GM21515 (cell line): ENCODE measurements at regions not wholly inside any gene's neighbourhood (a gene's known extent, or its start where the extent isn't known, plus 50 kb on each side); places are given as distances from the start of the nearest gene placed in this dataset.
"Not testable (repeated sequence)": the region's sequence is repeated elsewhere in the genome, so short reads cannot be mapped to it uniquely, and the experiment has no call there.

Experiments
- ATAC-seq: cut with Tn5 transposase; IDR thresholded peaks from one replicate; pipeline ENCODE4 v1.9.1; 2021; ENCODE audit not compliant: unreplicated experiment

DNA sequence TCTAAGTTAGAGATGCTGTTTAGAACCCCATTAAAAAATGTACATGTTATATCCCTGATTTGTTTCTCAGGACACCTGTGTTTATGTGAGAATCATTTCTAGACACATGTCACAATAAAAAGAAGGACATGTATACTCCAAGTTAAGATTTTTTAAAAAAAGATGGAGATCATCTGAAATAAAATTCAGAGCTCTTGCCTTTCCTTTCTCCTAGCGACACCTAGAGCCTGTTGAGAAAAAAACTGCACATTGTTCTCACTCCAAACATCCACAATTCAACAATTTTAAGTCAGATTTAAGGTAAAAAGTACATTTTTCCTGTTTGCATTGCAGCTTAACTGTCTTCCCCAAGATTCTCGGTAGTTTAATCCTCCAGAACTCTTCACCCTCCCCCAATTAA is 171.8 kb downstream of the ATP6V0E2 start:
- not testable (repeated sequence) for ATAC-seq

DNA sequence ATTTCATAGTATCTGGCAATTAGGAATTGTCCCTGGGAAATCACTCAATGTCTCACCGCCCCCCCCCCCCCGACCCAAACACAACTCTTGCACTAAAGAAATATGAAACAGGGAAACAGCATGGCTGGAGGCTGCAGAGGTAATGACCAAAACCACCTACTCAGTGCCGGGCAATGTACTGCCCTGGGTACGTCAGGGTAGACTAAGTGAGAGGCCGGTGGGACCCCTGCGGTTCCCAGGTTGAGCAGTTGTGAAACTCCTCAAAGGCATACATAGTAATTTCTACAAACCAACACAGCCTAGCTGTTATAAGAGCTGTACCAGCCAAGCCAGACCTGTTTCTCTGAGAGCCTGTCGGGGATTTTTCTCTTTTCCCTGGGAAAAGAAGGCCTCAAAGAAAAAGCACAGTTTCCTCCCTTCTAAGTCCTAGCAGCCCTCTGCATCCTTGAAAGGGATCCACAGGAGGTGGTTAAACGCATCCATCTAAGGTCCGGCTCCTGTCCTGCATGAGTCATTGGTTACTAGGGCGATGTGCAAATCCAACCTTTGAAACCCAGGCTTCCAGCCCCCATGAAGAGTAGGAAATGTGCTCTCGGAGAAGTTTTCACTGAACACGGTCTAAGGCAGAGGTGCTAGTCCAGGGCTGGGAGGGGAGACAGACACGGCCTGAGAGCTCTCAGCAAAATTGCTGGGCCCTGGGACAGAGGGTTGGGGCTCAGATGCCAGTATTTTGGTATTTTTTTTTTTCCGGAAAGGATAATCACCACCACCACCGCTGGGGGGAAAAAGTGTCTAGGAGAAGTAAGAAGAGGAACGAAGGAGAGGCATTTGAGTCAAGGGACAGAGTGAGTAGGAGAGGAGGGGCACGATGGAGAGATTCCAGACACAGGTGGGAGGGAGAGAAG is 172.8 kb downstream of the ATP6V0E2 start:
- not testable (repeated sequence) for ATAC-seq

DNA sequence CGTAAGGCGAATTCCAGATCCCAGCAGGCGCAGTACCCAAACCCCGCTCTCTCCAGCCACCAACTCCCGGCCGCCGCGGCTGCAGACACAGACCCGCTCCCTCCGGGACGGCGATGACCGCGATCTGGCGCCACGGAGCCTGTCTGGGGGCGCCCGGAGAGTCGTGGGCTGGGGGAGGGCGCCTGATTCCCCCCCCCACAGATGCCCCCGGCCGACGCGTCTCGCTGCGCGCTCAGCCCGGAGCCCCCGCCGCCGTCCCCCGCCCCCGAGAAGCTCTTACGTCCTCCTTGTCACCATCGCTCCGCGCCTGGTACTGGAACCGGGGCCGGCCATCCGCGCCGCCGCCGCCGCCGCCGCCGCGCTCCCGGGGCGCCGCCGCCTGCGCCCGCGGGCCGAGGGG is 173.6 kb downstream of the ATP6V0E2 start:
- ATAC-seq, result not testable (repeated sequence)

DNA sequence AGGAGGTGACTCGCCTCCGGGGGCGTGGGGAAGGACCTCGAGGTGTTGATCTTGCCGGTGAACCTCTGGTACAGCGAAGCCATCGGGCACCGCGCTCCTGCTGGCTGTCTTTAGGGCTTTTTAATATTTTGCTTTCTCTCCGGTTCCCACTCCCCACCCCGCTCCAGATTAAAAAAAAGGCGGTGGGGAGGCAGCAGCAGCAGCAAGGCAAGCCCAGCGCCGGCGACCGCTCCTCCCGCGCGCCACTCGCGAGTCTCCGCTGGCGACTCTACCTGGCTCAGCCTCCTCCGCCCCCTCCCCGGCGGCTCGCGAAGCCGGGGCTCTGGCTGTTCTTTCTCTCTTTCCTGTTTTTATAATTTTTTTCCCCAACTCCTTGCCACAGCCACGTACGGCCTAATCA is 174.0 kb downstream of the ATP6V0E2 start:
- ATAC-seq, result not testable (repeated sequence)

DNA sequence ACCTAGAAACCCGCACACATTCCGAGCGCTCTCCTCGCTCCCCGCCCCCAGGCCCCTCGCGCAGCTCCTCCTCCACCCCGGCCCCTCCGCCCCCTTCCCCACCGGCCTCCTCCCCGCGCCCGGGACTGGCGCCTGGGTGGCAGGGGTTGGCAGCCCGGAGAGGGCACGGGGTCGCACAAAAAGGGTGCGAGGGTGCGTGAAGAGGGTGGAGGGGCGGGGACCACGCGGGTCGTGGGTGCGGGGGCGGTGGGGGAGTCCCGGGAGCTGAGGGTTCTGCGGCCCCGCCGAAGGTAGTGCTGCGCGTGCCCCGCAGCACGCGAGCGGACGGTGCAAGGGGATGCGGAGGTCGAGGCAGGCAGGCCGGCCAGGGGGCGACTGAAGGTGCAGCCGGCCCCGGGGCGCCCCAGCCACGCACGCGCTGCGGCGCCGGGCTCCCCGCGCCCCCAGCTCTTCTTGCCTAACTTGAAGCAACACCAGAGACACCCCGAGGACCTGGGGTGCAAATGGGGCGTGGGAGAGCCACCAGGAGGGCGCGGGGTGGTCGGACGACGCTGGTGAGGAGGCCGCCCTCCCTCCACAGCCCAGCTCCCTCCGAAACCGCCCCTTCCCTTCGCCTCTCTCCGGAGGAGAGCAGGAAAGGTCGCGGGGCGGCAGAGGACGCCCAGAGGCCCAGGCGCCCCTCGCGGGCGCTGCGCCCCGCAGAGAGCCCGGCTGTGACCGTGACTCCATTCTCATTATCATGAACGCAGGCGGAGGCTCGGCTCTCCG is 174.7 kb downstream of the ATP6V0E2 start:
- not testable (repeated sequence) for ATAC-seq

DNA sequence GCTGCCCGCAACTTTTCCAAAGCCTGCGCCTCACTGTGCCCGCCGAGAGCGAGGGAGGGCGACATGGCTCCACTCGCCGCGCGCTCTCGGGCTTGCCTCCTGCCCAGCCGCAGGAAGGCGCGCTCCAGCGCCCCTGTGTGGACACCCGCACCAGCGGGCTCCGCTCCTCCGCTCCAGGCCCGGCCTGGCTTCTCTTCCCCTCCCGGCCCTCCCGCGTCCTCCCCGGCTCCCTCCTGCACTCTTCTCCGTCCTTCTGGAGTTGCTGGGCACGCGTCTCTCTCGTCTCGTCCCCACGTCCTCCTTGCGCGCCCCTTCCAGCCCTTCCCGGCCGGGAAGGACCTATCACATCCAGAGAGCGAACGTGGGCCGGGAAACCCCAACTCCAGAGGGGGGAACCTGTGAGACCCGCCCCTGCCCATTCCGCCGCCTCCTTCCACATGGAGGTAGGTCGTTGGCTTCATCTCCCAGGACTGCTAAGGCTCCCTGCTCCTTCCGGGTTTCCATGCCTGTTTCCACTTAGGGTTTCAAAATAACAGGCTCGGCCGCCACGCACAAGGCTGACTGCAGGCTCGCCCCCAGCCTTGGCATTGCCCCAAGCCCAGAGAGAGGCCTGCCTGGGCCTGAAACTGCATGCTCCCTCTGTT is 175.4 kb downstream of the ATP6V0E2 start:
- not testable (repeated sequence) for ATAC-seq

DNA sequence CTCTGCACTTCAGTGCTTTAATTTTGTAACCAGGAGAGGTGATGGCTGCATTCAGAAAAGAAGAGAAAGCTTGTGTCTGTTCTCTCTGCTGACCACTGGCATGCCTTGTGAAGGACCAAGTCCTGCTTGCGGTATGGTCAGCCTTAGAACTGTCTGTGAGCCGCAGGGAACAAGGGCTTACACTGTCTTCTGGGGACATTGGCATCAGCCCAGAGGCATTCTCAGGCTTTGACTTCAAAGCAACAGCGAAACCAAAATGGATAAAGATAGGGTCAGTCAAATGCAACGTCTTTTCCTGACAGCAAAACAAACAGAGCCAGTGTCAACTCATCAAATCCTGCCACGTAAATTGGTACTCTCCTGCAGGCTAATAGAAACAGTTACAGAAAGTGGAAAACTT is 179.6 kb downstream of the ATP6V0E2 start:
- ATAC-seq, result not testable (repeated sequence)

DNA sequence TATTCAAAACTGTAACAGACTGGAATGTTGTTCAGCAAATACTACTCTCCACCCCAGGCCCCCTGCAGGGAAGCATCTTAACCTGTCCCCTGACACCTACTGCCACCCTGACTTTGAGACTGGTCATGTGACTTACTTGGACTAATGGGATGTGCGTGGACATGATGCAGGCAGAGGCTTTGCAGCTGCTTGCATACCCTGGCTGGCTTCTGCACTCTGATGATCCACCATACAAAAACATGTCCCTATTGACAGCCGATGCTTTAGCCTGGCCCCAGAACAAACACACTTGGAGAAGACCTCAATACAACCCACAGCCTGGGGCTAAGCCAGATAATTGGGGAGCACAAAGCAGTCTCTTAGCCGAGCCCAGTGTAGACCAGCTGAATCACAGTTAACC is 180.5 kb downstream of the ATP6V0E2 start:
- not testable (repeated sequence) for ATAC-seq

DNA sequence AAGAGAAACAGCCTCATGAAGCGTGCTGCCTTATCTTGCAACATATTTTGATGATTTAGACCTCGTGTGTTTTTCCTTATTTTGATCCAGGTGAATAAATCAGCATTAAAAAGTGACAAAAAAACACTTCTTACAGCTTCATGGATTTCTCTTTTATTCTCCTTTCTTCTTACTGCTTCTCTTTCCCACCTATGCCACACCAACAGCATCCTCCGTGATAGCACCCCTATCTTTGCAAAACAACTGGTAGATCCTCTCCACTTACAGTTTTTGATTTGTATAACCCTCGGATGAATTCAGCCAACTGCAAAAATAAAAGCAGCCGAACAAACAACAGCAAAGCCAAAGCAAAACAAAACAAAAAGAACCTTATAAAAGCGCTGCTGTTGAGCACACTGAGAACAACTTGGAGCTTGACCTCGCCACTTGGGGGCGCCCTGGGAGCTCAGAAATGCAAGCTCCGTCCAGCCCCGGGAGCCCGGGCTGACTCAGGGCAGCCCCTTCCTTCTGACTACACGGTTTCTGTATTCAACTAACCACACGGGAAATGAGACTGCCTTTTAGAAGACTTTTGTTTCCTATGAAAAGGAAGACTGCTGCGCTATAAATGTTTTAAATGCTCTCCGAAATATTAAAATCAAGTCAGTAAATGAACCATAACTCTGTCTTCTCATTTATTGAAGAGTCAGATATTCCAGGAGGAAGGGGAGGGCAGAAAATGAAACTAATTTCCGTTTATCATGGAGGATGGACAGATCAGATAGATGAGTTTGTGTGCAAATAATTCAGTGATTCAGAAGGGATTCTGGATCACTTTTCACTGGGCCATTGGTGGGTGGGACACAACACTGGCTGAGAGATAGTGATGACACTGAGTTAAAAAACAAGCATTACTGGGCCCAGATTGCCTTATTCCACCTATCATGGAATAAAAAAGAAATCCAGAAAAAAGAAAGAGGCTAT is 186.8 kb downstream of the ATP6V0E2 start:
- peak; percentile 99 for ATAC-seq

DNA sequence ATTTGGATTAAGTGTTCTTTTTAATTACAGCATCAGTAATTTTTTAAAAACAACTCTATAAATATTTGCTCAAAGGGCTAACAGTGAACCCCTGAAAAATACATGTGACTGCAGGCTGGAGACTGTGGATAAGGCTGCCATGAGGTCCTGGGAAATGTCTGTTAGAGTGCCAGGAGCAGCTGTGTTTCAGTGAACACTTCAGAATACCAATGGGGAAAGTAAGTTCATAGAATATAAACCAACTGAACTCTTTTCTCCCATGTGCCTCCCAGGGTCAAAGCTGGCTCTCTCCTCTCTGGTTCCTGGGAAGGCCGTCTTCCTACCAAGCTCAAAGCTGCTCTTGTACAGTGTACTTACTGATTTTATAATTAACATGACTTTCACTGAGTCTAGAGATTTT is 189.4 kb downstream of the ATP6V0E2 start:
- not testable (repeated sequence) for ATAC-seq

DNA sequence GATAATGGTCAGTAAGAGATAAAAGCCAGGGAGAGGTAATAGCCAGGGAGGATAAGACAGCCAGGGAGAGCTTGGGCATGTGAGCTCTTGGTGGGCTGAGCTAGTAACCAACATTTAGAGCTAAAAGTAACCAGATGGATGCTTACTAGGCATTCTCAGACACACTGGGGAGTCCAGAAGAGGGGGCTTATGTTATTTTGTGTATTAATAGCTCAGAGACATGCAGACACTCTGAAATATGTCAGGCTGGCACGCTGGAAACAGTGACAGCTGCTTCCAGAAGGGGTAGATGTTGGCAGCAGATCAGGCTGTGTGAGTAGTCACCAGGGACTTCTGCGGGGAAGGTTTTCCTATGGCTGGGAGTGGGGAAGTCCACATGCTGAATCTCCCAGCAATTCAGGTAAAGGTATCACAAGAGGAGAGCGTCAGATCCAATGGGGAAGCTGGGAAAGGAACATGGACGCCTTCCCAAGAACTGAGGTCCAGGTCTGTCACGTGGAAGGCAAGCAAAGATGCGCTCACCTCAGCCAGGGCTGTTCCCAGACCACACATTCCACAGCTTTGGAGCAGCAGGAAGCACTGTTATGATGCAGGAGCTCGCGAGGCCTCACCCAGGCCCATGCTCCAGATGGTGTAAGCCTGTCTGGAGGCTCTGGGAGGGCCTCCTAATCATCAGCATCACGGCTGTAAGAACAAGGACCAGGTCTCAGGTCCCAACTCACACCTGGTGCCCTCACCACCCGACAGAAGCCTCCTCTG is 196.0 kb downstream of the ATP6V0E2 start:
- ATAC-seq, result not testable (repeated sequence)

DNA sequence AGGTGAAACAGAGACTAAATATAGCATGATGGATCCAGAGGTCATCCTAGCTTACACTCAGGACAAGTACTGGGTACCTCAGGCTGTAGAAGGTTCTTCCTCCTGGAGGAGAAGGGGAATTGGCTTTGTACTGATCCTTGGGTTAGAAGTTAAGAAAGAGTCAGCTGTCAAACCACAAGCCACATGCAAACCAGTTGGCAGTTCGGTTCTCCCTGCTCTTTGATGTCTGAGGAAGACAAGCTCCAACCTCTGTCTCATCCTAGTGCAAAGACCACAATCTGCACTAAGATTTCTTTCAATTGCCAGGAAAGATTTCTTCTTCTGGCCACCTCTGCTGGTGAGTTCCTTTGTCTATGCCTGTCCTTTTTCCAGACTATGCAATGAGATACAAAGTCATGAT is 203.8 kb downstream of the ATP6V0E2 start:
- not testable (repeated sequence) for ATAC-seq

DNA sequence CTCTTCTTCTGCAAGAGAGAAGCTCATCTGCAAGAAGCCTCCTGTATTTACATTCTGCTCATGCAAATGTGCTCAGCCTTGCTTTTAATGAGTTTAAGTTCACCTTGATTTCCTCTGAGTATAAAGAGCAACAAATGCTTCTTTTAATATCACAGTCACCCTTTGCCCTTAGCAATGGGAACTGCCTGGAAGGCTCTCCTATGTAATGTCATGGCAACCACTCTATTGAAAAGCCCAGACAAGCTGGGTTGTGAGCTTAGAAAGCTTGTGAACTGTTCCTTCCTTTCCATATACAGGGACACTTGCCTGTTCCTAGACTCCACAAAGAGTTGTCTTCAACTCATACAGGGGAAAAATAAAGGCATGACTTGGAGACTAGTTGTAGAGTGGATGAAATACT is 208.1 kb downstream of the ATP6V0E2 start:
- ATAC-seq, result not testable (repeated sequence)

DNA sequence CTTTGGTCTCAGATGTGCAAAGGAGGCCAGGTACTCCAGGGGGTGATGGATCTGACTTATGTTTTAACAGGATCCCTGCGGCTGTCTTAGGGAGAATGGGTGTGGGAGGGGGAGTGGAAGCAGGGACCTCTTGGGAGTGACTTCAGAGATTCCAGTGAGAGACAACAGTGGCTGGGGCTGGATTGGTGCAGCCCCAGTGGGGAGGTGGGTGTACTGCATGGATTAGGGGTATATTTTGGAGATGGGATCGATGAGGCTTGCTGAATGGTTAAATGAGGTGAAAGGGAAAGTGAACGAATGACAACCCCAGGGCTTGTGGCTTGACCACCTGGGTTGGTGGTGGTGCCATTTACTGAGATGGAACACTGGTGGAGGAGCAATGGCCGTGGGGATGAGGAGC is 211.0 kb downstream of the ATP6V0E2 start:
- not testable (repeated sequence) for ATAC-seq

DNA sequence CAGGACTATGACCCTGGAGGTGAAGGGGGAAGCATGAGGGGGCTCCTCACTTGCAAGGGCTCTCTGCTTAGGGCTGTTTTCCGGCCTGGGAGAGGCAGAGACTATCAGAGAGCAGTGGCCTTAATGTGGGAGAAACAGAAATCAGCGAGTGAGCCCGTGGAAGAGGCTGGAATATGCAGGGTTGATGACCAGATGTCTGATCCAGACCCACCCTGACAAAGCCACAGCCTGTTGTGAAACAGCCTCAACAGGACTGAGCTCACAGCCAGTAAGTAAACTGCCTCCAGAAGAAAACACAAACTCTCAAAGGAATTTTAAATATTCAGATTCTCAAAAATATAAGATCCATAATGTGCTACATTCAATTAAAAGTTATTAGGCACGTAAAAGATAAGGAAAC is 213.7 kb downstream of the ATP6V0E2 start:
- not testable (repeated sequence) for ATAC-seq

DNA sequence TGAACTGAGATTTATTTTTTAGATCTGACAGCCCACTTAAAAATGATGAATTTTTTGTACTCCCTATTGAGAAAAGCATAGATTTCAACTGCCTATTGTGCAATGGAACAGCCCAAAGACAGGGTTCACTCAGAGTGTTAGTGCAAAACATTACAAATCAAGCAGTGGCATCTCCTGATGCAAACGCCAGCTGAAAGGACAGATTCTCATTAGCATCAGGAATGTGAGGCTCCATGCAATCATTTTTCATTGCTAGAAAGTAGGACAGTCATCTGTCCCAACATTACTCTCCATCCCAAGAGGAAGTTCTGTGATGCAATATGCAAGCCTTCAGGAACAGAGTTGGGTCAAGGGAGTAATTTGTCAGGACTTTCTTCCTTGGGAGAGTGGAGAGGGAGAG is 215.4 kb downstream of the ATP6V0E2 start:
- ATAC-seq, result not testable (repeated sequence)

DNA sequence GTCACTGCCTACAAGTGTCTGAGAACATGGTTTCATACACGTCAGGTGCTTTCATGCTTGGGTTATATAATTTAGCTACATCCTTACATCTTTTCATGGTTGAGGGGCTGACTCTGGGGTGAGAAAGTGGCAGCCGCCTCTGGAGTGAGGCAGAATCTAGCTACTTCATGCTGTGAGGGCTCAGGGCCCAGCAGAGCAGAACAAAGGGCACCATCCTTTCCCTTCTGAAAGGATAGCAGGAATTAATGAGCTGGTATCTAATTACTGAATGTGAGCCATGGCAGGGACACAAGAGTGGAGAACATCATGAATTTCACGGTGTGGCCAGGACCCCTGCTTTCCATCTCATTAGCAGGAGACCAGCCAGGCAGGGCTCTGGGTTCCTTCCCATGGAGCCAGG is 217.0 kb downstream of the ATP6V0E2 start:
- ATAC-seq, result not testable (repeated sequence)

DNA sequence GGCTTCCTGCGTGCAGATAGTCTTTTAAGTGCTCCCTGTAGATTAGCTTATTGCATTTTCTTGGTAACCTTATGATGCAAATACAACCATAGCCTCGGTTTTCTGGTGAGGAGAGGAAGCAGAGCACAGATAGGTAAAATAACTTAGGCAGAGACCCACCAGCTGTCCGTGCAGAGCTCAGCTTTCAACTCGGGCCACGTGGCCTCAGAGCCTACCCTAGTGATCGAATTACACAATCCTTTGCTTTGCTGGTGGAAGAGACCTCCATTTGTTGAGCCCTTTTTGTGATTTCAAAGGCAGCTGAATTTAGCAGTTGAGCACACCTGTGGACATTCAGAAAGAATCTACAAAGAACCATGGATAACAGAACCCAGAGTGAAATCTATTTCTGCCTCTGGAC is 220.1 kb downstream of the ATP6V0E2 start:
- ATAC-seq, result not testable (repeated sequence)

DNA sequence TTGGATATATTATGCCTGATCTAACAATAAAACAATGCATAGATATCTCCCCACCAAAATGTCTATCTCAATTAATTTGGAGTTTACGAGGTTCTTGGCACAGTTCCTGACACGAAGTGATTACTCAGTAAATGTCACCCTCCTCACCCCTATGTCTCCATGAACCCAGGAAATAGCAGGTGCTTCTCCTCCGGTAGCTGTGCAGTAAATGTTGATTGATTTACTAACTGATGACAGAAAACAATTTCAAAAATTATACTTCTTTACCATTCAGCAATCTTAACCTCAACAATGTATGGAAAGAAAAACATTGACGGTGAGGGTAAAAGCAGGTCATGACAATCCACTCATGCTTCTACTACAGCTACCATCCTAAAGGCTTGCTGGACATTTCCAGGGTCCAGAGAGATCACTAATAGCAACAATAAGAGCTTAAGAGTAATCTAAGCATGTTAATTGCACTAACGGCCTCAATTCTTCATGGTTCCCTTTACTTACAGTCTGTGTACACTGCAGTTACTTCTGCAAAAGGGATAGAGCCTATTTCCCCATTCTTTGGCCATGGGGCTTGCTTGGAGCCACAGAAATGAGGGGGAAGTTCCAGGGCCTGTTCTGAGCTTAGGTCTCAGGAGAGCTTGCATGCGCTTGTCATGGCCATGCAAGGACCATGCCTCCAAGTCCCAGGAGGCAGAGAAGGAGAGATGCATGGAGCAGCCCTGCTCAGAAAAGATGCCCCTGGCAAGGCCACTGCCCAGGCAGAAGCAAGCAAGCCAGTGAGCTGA is 222.6 kb downstream of the ATP6V0E2 start:
- not testable (repeated sequence) for ATAC-seq
